ENCODE measurements at regions not wholly inside any gene's neighbourhood (a gene's known extent, or its start where the extent isn't known, plus 50 kb on each side); places are given as distances from the start of the nearest gene placed in this dataset.

GRCh38 chr1:234540404-234540762, 61.4 kb upstream of the TARBP1 start:
- TF ChIP-seq CTCF (IDR thresholded peaks at IDR 0.05; ENCODE audit: control extremely low read depth in 1 of 3, insufficient read depth in 1 of 3, low read depth in 1 of 3, low read length in 3 of 3): no peak
- no peak for TF ChIP-seq POLR2A (IDR thresholded peaks at IDR 0.05; ENCODE audit: control extremely low read depth in 1 of 2, low read depth in 2 of 2, low read length in 2 of 2)
- TF ChIP-seq TEAD4 (IDR thresholded peaks at IDR 0.05; ENCODE audit: low read depth, low read length): no peak
- TF ChIP-seq YY1 (IDR thresholded peaks at IDR 0.05; ENCODE audit: low read depth, low read length): no peak
- no peak for TF ChIP-seq POLR2AphosphoS5 (IDR thresholded peaks at IDR 0.05; ENCODE audit: low read depth, low read length)
- no peak for TF ChIP-seq CHD2 (IDR thresholded peaks at IDR 0.05; ENCODE audit: low read length)
- TF ChIP-seq ZNF274 (IDR thresholded peaks at IDR 0.05; ENCODE audit: borderline replicate concordance, extremely low read depth, low read length): no peak
- TF ChIP-seq EGR1 (IDR thresholded peaks at IDR 0.05; ENCODE audit: borderline replicate concordance, low read depth, low read length): no peak
- no peak for TF ChIP-seq USF2 (IDR thresholded peaks at IDR 0.05; ENCODE audit: low read length)

All from H1 (cell line).